MCF 10A (cell line): ENCODE measurements at regions not wholly inside any gene's neighbourhood (a gene's known extent, or its start where the extent isn't known, plus 50 kb on each side); places are given as distances from the start of the nearest gene placed in this dataset.

Experiments
- BruUV-seq: library from RNA; stranded (reverse); fragments of 400-500 nt; replicated peaks from 2 replicates; lab custom pipeline; 2021; lab: Mats Ljungman, UMichigan
- CTCF ChIA-PET: fragments of 300-600 bp; sonication (Branson Sonifier 250); formaldehyde crosslinking; extraction: SDS; loops from one replicate; lab custom pipeline; 2021; ENCODE audit warnings: antibody characterized with exemption, inconsistent platforms; lab: Yijun Ruan, JAX
- POLR2A ChIA-PET: fragments of 300-600, 350-650 bp; sonication (Branson Sonifier 250); formaldehyde crosslinking; extraction: SDS; loops from one replicate; lab custom pipeline; 2020; ENCODE audit warnings: antibody characterized with exemption, inconsistent platforms; lab: Yijun Ruan, JAX
- DNase-seq: peaks from one replicate; pipeline ENCODE4 v3.0.0-alpha.2; 2018; ENCODE audit not compliant: unreplicated experiment
- H3K27ac Mint-ChIP-seq: one replicate; pipeline ENCODE4 v1.8.0; 2022; ENCODE audit warnings: mild to moderate bottlenecking, low read depth, mixed read lengths; ENCODE audit not compliant: unreplicated experiment
- H3K27me3 Mint-ChIP-seq: one replicate; pipeline ENCODE4 v1.8.0; 2022; ENCODE audit warnings: mixed read lengths; ENCODE audit not compliant: insufficient read depth, unreplicated experiment
- H3K36me3 Mint-ChIP-seq: one replicate; pipeline ENCODE4 v1.8.0; 2022; ENCODE audit warnings: mild to moderate bottlenecking, moderate library complexity, mixed read lengths; ENCODE audit not compliant: insufficient read depth, unreplicated experiment
- H3K4me1 Mint-ChIP-seq: one replicate; pipeline ENCODE4 v1.8.0; 2022; ENCODE audit warnings: mixed read lengths; ENCODE audit not compliant: insufficient read depth, unreplicated experiment
- H3K4me3 Mint-ChIP-seq: one replicate; pipeline ENCODE4 v1.8.0; 2022; ENCODE audit warnings: mild to moderate bottlenecking, moderate library complexity, mixed read lengths; ENCODE audit not compliant: unreplicated experiment
- H3K9me3 Mint-ChIP-seq: one replicate; pipeline ENCODE4 v1.8.0; 2022; ENCODE audit warnings: mixed read lengths; ENCODE audit not compliant: unreplicated experiment
- intact Hi-C: fragments of 100-400 bp; cut with micrococcal nuclease; formaldehyde crosslinking; loops from 2 replicates; pipeline ENCODE4 v1.14.1; 2022
- TF ChIP-seq, protein P1 (sequence below): fragments of 200-600 bp; IDR thresholded peaks from one replicate; pipeline ENCODE4 v1.8.0; 2022; ENCODE audit warnings: antibody characterized with exemption, mild to moderate bottlenecking; ENCODE audit not compliant: unreplicated experiment

DNA sequence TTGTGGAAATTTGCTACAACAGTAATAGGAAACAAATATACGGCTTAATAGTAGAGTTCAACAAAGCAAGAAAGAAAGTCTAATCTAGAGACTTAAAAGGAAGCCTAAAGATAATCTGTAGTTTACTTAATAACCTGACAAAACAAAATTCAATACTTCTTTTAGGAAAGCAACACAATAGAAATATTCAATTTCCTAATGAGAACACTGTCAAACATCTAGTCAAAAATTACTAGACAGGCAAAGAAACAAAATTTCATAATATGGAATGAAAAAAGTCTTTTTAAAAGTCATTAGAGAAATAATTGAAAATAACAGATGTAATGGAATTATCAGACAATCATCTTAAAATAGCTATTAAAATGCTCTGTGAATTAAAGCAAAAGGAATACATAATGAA is 692.5 kb upstream of the ADAMTS16 start:
- H3K9me3 Mint-ChIP-seq: peaks cover 21% of the 10 kb centered on the region
- DNase-seq: no peak
- H3K27ac Mint-ChIP-seq: no peak overlapping the region
- BruUV-seq: no TSS peak
- intact Hi-C loops: no loop called here
- no peaks in the 10 kb centered on the region for H3K4me1 Mint-ChIP-seq
- H3K27me3 Mint-ChIP-seq: no peaks in the 10 kb centered on the region
- ChIA-PET POLR2A (no interaction called here), CTCF (no interaction called here)
- H3K36me3 Mint-ChIP-seq: no peaks in the 10 kb centered on the region
- no peak overlapping the region for H3K4me3 Mint-ChIP-seq
- TF ChIP-seq, protein P1, sequence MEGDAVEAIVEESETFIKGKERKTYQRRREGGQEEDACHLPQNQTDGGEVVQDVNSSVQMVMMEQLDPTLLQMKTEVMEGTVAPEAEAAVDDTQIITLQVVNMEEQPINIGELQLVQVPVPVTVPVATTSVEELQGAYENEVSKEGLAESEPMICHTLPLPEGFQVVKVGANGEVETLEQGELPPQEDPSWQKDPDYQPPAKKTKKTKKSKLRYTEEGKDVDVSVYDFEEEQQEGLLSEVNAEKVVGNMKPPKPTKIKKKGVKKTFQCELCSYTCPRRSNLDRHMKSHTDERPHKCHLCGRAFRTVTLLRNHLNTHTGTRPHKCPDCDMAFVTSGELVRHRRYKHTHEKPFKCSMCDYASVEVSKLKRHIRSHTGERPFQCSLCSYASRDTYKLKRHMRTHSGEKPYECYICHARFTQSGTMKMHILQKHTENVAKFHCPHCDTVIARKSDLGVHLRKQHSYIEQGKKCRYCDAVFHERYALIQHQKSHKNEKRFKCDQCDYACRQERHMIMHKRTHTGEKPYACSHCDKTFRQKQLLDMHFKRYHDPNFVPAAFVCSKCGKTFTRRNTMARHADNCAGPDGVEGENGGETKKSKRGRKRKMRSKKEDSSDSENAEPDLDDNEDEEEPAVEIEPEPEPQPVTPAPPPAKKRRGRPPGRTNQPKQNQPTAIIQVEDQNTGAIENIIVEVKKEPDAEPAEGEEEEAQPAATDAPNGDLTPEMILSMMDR: no peak

DNA sequence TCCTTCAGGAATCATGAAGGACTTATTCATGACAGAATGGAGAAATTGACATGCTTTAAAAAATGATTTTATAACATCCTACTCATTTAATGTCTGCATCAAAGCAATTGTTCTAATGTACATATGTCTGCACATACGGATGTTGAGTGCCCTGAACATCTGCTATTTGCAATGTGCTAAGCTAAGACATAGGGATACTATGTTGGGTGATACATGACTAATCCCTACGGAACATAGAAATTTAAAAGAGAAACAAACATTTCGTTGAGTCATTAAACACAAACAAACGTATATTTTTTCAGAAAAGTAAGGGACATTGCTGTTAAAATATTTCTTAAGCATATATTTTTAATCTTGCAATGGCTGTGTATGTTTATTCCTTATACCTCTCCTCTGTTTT is 686.5 kb upstream of the ADAMTS16 start:
- POLR2A ChIA-PET: no interaction called here
- Mint-ChIP-seq H3K4me1 (no peaks in the 10 kb centered on the region), H3K27me3 (no peaks in the 10 kb centered on the region), H3K4me3 (no peak overlapping the region), H3K36me3 (no peaks in the 10 kb centered on the region), H3K27ac (no peak overlapping the region), H3K9me3 (peaks cover 8% of the 10 kb centered on the region)
- BruUV-seq: no TSS peak
- TF ChIP-seq, protein P1: no peak
- intact Hi-C loops: no loop called here
- CTCF ChIA-PET: no interaction called here
- DNase-seq: peak; percentile 54

DNA sequence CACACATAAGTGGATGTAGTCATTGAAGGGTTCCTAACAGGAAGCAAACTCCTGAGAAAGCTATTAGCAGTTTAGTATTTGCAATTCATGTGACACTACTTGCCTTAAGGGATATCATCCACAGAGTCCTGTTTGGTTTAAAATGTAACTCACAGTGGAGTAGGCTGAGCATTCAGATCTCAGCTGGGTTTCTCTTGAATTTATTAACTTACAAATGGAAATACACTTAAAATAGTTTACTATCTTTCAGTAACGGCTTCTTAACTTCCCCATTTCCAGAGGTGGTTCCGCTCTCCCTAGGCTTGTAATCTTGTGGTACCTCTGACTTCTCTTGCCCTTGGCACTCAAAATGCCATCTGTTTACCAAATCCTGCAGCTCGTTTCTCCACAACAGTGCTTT is 660.7 kb upstream of the ADAMTS16 start:
- H3K27me3 Mint-ChIP-seq: no peaks in the 10 kb centered on the region
- TF ChIP-seq, protein P1: no peak
- no peak overlapping the region for H3K4me3 Mint-ChIP-seq
- DNase-seq: no peak
- H3K4me1 Mint-ChIP-seq: no peaks in the 10 kb centered on the region
- no peak overlapping the region for H3K27ac Mint-ChIP-seq
- BruUV-seq: no TSS peak
- H3K36me3 Mint-ChIP-seq: peaks cover 5% of the 10 kb centered on the region
- POLR2A ChIA-PET: interaction anchor here (0.7 kb wide), 1 partner anchor 1069 kb away, joined by 3 read pairs; no protein-coding TSS in a partner anchor
- intact Hi-C loops: no loop called here
- peaks cover 7% of the 10 kb centered on the region for H3K9me3 Mint-ChIP-seq
- CTCF ChIA-PET: no interaction called here

DNA sequence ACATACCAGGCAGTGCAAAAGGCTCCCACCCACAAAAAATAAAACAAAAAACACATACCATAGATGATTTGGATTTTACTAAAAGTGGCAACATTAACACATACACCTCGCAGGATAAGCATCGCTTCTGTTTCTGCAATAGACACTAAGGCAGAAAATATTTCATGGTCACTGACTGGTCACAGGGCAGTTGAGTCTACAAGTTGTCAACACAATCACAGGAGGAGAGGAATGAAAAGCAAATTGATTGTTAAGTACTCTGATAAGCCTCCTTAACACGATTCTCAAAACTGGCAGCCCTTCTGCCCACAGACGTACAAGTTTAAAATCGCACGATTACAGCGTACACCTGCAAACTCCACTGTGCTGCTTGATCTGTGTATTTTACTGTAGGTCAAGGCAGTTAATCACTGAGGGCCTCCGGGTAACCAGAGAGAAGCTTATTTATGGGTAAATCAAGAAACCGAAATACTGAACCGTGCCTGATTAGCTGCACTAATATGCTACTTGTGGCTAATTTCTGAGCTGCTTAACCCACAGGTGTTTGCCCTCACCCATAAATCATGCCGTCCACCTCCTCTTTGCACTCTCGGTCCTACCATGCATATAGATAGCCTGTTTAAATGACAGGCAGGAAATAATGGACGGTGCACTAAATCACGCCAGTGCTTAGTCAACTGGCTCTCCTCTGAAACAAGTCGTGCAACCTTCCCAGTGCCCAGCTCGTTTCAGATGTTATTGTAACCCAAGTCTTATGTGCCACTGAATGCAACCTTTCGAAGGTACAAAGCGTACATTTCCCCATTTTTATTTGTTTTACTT is 659.4 kb upstream of the ADAMTS16 start:
- TF ChIP-seq, protein P1: no peak
- no peak overlapping the region for H3K27ac Mint-ChIP-seq
- no peak for DNase-seq
- H3K4me1 Mint-ChIP-seq: no peaks in the 10 kb centered on the region
- CTCF ChIA-PET: no interaction called here
- H3K27me3 Mint-ChIP-seq: no peaks in the 10 kb centered on the region
- peaks cover 7% of the 10 kb centered on the region for H3K9me3 Mint-ChIP-seq
- no peaks in the 10 kb centered on the region for H3K36me3 Mint-ChIP-seq
- no TSS peak for BruUV-seq
- POLR2A ChIA-PET: no interaction called here
- intact Hi-C loops: no loop called here
- H3K4me3 Mint-ChIP-seq: no peak overlapping the region
